Choroid plexus epithelial cell (primary cell): ENCODE measurements at regions not wholly inside any gene's neighbourhood (a gene's known extent, or its start where the extent isn't known, plus 50 kb on each side); places are given as distances from the start of the nearest gene placed in this dataset.

ENCODE experiments used
- DNase-seq: peaks from one replicate; pipeline ENCODE4 v3.0.0-alpha.2; 2010; ENCODE audit warnings: low read depth
- H3K4me3 ChIP-seq: 2 replicates; pipeline ENCODE4 v1.5.1; 2011; ENCODE audit warnings: low read depth, mild to moderate bottlenecking, control low read depth, low read length, moderate library complexity
- TF ChIP-seq, protein P1 (sequence below): conservative IDR thresholded peaks from 2 replicates; pipeline ENCODE4 v1.5.1; 2011; ENCODE audit warnings: low read depth, mild to moderate bottlenecking, control low read depth, inconsistent platforms, low read length, moderate library complexity

DNA sequence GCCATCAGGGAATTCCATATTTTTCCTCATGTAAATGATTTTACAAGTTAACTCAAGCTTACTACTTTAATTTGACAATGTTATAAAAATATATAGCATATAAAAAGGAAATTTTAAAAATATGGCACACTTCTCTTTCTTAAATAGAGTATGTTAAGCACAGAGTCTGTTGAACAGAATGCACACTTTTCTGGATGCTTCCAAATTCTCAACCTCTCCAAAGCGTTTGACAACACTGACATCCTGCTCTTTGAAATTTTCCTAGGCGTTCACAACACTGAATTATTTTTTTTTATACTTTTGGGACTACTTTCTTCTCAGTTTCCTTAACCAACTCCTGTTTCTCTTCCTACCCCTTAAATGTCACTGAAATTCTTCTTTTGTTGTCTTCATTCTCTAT is 117.8 kb upstream of the PLXNA2 start:
- no peak overlapping the region for H3K4me3 ChIP-seq
- TF ChIP-seq, protein P1, sequence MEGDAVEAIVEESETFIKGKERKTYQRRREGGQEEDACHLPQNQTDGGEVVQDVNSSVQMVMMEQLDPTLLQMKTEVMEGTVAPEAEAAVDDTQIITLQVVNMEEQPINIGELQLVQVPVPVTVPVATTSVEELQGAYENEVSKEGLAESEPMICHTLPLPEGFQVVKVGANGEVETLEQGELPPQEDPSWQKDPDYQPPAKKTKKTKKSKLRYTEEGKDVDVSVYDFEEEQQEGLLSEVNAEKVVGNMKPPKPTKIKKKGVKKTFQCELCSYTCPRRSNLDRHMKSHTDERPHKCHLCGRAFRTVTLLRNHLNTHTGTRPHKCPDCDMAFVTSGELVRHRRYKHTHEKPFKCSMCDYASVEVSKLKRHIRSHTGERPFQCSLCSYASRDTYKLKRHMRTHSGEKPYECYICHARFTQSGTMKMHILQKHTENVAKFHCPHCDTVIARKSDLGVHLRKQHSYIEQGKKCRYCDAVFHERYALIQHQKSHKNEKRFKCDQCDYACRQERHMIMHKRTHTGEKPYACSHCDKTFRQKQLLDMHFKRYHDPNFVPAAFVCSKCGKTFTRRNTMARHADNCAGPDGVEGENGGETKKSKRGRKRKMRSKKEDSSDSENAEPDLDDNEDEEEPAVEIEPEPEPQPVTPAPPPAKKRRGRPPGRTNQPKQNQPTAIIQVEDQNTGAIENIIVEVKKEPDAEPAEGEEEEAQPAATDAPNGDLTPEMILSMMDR, result no peak
- no peak for DNase-seq

DNA sequence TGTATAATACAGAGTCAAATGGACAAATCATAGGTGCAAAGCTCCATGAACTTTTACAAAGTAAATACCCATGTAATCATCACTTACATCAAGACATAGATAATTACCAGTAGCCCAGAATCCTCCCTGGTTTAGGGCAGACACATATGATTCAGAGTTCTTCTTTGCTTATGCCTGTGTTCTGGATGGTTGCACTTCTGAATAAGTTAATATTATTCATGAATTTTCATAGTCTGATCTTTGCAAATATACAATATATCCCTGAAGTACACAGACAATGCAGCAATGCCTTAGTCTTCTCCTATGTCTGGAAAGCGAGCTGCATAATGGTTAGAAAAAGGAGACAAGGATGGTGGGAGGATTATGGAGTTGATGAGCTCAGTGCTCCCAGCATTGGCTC is 122.4 kb upstream of the PLXNA2 start:
- no peak overlapping the region for H3K4me3 ChIP-seq
- TF ChIP-seq, protein P1, result no peak
- DNase-seq, result no peak

DNA sequence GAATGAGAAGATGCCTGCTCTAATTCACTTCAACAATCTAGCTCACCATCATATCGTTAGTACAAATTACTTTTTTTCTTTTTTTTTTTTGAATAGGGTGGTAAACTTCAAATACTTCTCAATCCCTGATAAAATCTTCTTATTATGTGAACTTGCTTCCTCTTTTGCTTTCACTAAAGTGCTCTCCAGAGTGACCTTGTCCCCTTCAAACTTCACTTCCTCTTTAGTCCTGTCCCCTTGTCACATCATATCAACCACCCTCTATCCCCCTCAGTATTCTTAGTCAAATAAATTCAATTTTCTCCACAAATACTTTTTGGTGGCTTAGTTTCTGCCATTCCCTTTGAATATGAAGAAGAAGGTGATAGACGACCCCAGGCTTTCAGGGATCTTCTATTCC is 124.9 kb upstream of the PLXNA2 start:
- no peak for DNase-seq
- TF ChIP-seq, protein P1, result no peak
- H3K4me3 ChIP-seq, result no peak overlapping the region

DNA sequence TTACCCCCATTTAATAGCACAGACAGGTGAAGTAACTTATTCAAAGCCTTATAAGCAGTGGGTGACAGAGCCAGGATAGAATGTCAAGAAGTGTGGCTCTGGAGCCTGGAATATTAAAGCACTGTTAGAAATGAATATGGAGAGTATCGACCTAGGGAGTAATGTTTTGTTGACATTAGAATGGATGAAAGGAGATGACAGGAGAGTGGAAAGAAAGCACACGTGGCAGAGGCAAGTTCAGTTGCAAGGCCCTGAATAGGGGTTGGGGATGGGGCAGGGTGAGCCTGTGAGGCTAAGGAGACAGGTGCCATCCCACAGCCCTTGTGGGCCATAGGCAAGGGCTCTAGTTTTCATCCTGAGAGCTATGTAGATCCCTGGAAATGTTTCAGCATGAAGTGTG is 125.5 kb upstream of the PLXNA2 start:
- DNase-seq, result no peak
- TF ChIP-seq, protein P1, result no peak
- H3K4me3 ChIP-seq, result no peak overlapping the region

DNA sequence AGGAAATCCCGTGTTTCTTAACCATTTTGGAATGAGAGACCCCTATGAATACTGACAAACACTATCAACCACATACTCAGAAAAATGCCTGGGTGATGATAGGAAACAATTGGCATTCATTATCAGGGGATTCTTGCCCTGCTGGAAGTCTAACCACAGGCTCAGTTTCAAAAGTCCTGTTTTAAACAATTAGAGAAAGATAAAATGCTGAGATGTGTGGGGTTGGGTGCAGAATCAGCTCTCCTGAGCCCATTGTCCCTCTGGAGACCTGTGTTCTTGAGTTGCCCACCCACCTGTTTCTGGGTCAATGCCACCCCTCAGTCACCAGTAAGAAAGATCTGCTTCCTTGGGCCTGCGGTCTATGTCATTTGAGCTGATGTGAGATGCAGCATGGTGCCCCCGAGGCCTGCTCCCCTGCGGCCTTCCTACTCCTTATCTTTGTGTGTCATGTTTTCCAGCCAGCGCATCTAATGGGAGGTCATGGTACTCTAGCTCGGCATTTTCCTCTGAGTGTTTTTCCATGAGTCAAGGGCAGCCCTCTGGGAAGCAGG is 130.3 kb upstream of the PLXNA2 start:
- H3K4me3 ChIP-seq, result no peak overlapping the region
- TF ChIP-seq, protein P1, result no peak
- peak; percentile 55 for DNase-seq

DNA sequence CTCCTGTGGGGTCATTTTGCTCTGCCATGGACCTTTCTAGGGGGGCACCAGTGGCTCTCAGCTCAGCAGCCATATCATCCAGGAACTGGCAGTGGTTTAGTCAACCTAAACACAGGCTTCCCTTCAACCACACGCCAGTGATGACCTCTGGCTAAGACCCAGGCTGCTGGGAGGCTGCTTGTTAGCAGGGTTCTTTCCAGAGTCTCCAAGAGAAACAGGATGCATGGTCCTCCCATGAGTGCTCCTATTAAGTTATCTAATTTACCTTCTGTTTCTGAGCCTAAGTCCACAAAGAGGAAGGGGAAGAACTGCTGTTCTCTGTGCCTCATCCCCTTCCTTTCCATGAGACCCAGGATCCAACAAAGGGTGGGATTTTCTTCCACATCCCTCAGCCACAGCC is 137.3 kb upstream of the PLXNA2 start:
- TF ChIP-seq, protein P1, result no peak
- H3K4me3 ChIP-seq, result no peak overlapping the region
- peak; percentile 2 for DNase-seq
